ENCODE measurements at regions not wholly inside any gene's neighbourhood (a gene's known extent, or its start where the extent isn't known, plus 50 kb on each side); places are given as distances from the start of the nearest gene placed in this dataset.
"Not testable (repeated sequence)": the region's sequence is repeated elsewhere in the genome, so short reads cannot be mapped to it uniquely, and the experiment has no call there.

- H3K4me1 Mint-ChIP-seq = no peaks in the 10 kb centered on the region
- no peaks in the 10 kb centered on the region for H3K36me3 Mint-ChIP-seq
- no peaks in the 10 kb centered on the region for H3K4me1 ChIP-seq (ENCODE audit: control insufficient read depth, insufficient read depth, low read length, poor library complexity, severe bottlenecking)
- H3K4me3 ChIP-seq (ENCODE audit: low read depth, low read length) = no peak overlapping the region
- peaks cover 0 to 15% of the 10 kb centered on the region in 2 experiments for H3K9me3 ChIP-seq (ENCODE audit: control insufficient read depth in 2 of 2, low read length in 2 of 2)
- no peaks in the 10 kb centered on the region for H3K27me3 ChIP-seq (ENCODE audit: control insufficient read depth, insufficient read depth, low read length)
- no peak overlapping the region for H3K4me3 Mint-ChIP-seq
- H3K27me3 Mint-ChIP-seq = no peaks in the 10 kb centered on the region
- ATAC-seq (ENCODE audit: low read depth in 2 of 2) (no peak), DNase-seq (no peak)
- no peaks in the 10 kb centered on the region for H3K36me3 ChIP-seq (ENCODE audit: control insufficient read depth, insufficient read depth, low read length)
- H3K27ac ChIP-seq (ENCODE audit: insufficient read depth, low read length, poor library complexity, severe bottlenecking) = no peak overlapping the region
- no peak overlapping the region for H3K27ac Mint-ChIP-seq
- H3K9me3 Mint-ChIP-seq = peaks cover 1 to 15% (median 5%) of the 10 kb centered on the region in 7 donors
Observed at GRCh38 chr14:83905157-83905556, 1624.8 kb upstream of the FLRT2 start.

DNA sequence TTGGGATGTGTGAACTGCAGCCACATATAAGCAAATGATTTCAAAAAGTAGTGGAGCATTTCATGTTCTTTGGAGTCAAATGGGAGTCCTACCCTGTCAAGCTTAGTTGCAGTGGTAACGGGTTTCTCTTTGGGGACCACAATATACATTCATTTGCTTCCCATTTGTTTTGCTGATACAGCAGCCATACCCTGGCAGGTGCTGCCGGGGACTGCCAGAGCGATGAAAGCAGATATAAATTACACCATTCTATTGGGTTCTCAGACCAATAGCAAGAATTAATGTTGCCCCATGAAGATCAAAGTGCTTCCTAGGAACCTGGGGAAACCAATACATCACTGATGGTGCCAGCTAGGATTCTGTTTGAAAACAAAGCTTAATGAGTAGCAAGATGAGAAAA is 1621.5 kb upstream of the FLRT2 start:
- Histone ChIP-seq H3K4me3 (ENCODE audit: low read depth, low read length) (no peak overlapping the region), H3K36me3 (ENCODE audit: control insufficient read depth, insufficient read depth, low read length) (no peaks in the 10 kb centered on the region), H3K27me3 (ENCODE audit: control insufficient read depth, insufficient read depth, low read length) (no peaks in the 10 kb centered on the region), H3K9me3 (ENCODE audit: control insufficient read depth in 2 of 2, low read length in 2 of 2) (peaks cover 0 to 7% of the 10 kb centered on the region in 2 experiments), H3K27ac (ENCODE audit: insufficient read depth, low read length, poor library complexity, severe bottlenecking) (no peak overlapping the region), H3K4me1 (ENCODE audit: control insufficient read depth, insufficient read depth, low read length, poor library complexity, severe bottlenecking) (no peaks in the 10 kb centered on the region)
- no peaks in the 10 kb centered on the region for H3K4me1 Mint-ChIP-seq
- H3K27ac Mint-ChIP-seq = no peak overlapping the region
- DNase-seq = no peak
- peaks cover 3 to 21% (median 7%) of the 10 kb centered on the region in 7 donors for H3K9me3 Mint-ChIP-seq
- no peak for ATAC-seq (ENCODE audit: low read depth in 2 of 2)
- no peaks in the 10 kb centered on the region for H3K36me3 Mint-ChIP-seq
- no peak overlapping the region for H3K4me3 Mint-ChIP-seq
- H3K27me3 Mint-ChIP-seq = no peaks in the 10 kb centered on the region

GRCh38 chr14:83909507-83909906 is 1620.4 kb upstream of the FLRT2 start:
- Mint-ChIP-seq H3K27ac (no peak overlapping the region), H3K27me3 (no peaks in the 10 kb centered on the region), H3K9me3 (peaks cover 3 to 25% (median 7%) of the 10 kb centered on the region in 7 donors), H3K36me3 (no peaks in the 10 kb centered on the region), H3K4me1 (no peaks in the 10 kb centered on the region), H3K4me3 (no peak overlapping the region)
- no peak overlapping the region for H3K27ac ChIP-seq (ENCODE audit: insufficient read depth, low read length, poor library complexity, severe bottlenecking)
- H3K36me3 ChIP-seq (ENCODE audit: control insufficient read depth, insufficient read depth, low read length) = no peaks in the 10 kb centered on the region
- no peak for DNase-seq
- no peak for ATAC-seq (ENCODE audit: low read depth in 2 of 2)
- H3K4me3 ChIP-seq (ENCODE audit: low read depth, low read length) = no peak overlapping the region
- no peaks in the 10 kb centered on the region for H3K4me1 ChIP-seq (ENCODE audit: control insufficient read depth, insufficient read depth, low read length, poor library complexity, severe bottlenecking)
- H3K27me3 ChIP-seq (ENCODE audit: control insufficient read depth, insufficient read depth, low read length) = no peaks in the 10 kb centered on the region
- peaks cover 0 to 7% of the 10 kb centered on the region in 2 experiments for H3K9me3 ChIP-seq (ENCODE audit: control insufficient read depth in 2 of 2, low read length in 2 of 2)

DNA sequence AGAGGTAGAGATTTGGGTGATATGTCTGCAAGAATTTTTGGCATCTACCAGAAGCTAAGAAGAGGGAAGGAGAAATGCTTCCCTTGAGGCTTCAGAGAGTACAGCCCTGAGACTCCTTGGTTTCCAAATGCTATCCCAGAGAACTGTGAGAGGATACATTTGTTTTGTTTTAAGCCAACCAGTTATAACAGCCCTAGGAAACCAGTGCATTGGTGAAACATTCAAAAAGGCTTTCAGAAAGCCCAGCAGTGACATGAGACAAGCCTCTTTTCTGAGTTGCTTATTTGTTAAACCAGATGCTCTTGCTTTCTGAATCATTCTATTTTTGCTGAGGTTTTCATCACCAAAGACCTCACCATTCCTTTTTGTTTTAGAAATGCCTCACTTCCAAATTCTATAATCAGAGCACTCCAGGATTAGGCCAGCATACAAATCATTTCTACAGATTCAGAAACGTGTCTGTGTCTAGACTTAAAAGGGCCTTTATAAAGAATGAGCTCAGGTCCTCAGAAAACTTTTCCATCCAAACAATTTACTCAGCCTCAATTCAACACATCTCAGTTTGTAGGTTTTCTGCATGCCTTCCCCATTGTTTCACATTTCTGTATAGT is 1617.8 kb upstream of the FLRT2 start:
- ATAC-seq (ENCODE audit: low read depth in 2 of 2) = no peak
- no peaks in the 10 kb centered on the region for H3K36me3 ChIP-seq (ENCODE audit: control insufficient read depth, insufficient read depth, low read length)
- Mint-ChIP-seq H3K4me3 (no peak overlapping the region), H3K27ac (no peak overlapping the region), H3K4me1 (no peaks in the 10 kb centered on the region), H3K27me3 (no peaks in the 10 kb centered on the region), H3K36me3 (no peaks in the 10 kb centered on the region), H3K9me3 (peaks cover 7 to 27% (median 15%) of the 10 kb centered on the region in 7 donors)
- no peaks in the 10 kb centered on the region for H3K27me3 ChIP-seq (ENCODE audit: control insufficient read depth, insufficient read depth, low read length)
- no peak overlapping the region for H3K27ac ChIP-seq (ENCODE audit: insufficient read depth, low read length, poor library complexity, severe bottlenecking)
- peaks cover 8 to 9% of the 10 kb centered on the region in 2 experiments for H3K9me3 ChIP-seq (ENCODE audit: control insufficient read depth in 2 of 2, low read length in 2 of 2)
- no peak for DNase-seq
- no peaks in the 10 kb centered on the region for H3K4me1 ChIP-seq (ENCODE audit: control insufficient read depth, insufficient read depth, low read length, poor library complexity, severe bottlenecking)
- H3K4me3 ChIP-seq (ENCODE audit: low read depth, low read length) = no peak overlapping the region

DNA sequence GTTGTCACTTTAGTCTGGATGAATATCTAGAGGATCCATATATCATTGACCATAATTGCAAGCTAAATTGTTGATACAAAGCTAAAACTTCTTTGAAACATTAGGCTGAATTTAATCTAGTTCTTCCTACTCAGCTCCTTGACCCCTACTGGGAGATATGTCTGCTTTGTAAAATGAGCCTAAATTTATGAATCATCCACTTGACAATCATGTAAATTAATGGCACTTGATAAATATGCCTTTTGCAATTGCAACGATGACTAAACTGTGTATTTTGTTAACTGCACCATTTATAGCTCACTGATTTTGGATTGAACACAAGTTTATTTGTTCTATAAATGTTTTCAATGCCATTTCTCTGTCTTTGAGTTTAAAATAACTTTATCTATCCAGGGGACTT is 1616.5 kb upstream of the FLRT2 start:
- no peak for ATAC-seq (ENCODE audit: low read depth in 2 of 2)
- H3K27ac Mint-ChIP-seq = no peak overlapping the region

GRCh38 chr14:83918546-83918945 is 1611.4 kb upstream of the FLRT2 start:
- DNase-seq (no peak), ATAC-seq (ENCODE audit: low read depth in 2 of 2) (no peak)
- H3K27me3 Mint-ChIP-seq = no peaks in the 10 kb centered on the region
- peaks cover 0 to 28% (median 9%) of the 10 kb centered on the region in 7 donors for H3K9me3 Mint-ChIP-seq
- no peak overlapping the region for H3K4me3 Mint-ChIP-seq
- Histone ChIP-seq H3K4me1 (ENCODE audit: control insufficient read depth, insufficient read depth, low read length, poor library complexity, severe bottlenecking) (no peaks in the 10 kb centered on the region), H3K36me3 (ENCODE audit: control insufficient read depth, insufficient read depth, low read length) (no peaks in the 10 kb centered on the region), H3K27me3 (ENCODE audit: control insufficient read depth, insufficient read depth, low read length) (no peaks in the 10 kb centered on the region), H3K27ac (ENCODE audit: insufficient read depth, low read length, poor library complexity, severe bottlenecking) (no peak overlapping the region), H3K4me3 (ENCODE audit: low read depth, low read length) (no peak overlapping the region), H3K9me3 (ENCODE audit: control insufficient read depth in 2 of 2, low read length in 2 of 2) (peaks cover 4 to 9% of the 10 kb centered on the region in 2 experiments)
- no peaks in the 10 kb centered on the region for H3K36me3 Mint-ChIP-seq
- no peak overlapping the region for H3K27ac Mint-ChIP-seq
- no peaks in the 10 kb centered on the region for H3K4me1 Mint-ChIP-seq

More for the DNA sequence above, 1616.5 kb upstream of the FLRT2 start:
- no peaks in the 10 kb centered on the region for H3K4me1 ChIP-seq (ENCODE audit: control insufficient read depth, insufficient read depth, low read length, poor library complexity, severe bottlenecking)
- DNase-seq = no peak
- no peaks in the 10 kb centered on the region for H3K36me3 Mint-ChIP-seq
- no peaks in the 10 kb centered on the region for H3K4me1 Mint-ChIP-seq
- H3K27me3 ChIP-seq (ENCODE audit: control insufficient read depth, insufficient read depth, low read length) = no peaks in the 10 kb centered on the region
- peaks cover 9 to 33% (median 15%) of the 10 kb centered on the region in 7 donors for H3K9me3 Mint-ChIP-seq
- no peak overlapping the region for H3K27ac ChIP-seq (ENCODE audit: insufficient read depth, low read length, poor library complexity, severe bottlenecking)
- H3K9me3 ChIP-seq (ENCODE audit: control insufficient read depth in 2 of 2, low read length in 2 of 2) = peaks cover 4 to 9% of the 10 kb centered on the region in 2 experiments
- no peak overlapping the region for H3K4me3 Mint-ChIP-seq
- no peaks in the 10 kb centered on the region for H3K27me3 Mint-ChIP-seq
- no peak overlapping the region for H3K4me3 ChIP-seq (ENCODE audit: low read depth, low read length)
- no peaks in the 10 kb centered on the region for H3K36me3 ChIP-seq (ENCODE audit: control insufficient read depth, insufficient read depth, low read length)

GRCh38 chr14:83919675-83920074 is 1610.3 kb upstream of the FLRT2 start:
- peaks cover 0 to 19% (median 9%) of the 10 kb centered on the region in 7 donors for H3K9me3 Mint-ChIP-seq
- H3K27ac ChIP-seq (ENCODE audit: insufficient read depth, low read length, poor library complexity, severe bottlenecking); H3K4me1 ChIP-seq (ENCODE audit: control insufficient read depth, insufficient read depth, low read length, poor library complexity, severe bottlenecking); H3K27me3 ChIP-seq (ENCODE audit: control insufficient read depth, insufficient read depth, low read length); DNase-seq; H3K27me3 Mint-ChIP-seq; H3K4me3 Mint-ChIP-seq; H3K36me3 ChIP-seq (ENCODE audit: control insufficient read depth, insufficient read depth, low read length); H3K4me3 ChIP-seq (ENCODE audit: low read depth, low read length); H3K27ac Mint-ChIP-seq; H3K9me3 ChIP-seq (ENCODE audit: control insufficient read depth in 2 of 2, low read length in 2 of 2); H3K4me1 Mint-ChIP-seq; ATAC-seq (ENCODE audit: low read depth in 2 of 2); H3K36me3 Mint-ChIP-seq: not testable (repeated sequence)

DNA sequence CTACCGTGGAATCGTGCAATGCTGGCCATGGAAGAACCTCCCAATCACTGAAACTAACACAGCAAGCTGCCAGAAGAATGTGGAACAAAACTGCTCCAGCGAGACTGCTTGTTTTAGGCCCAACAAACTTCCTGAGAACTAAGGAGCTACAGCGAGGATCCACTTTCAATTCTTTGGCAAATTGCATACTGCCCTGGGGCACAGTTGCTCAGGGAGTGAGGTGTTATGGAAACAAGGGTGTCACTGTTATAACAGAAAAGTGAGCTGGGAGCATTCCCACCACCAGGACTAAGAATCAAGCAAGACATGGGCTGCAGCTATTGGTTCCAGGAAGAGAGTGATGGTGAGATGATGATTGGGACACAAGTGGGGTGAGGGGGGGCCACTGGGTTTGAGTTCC is 1606.1 kb upstream of the FLRT2 start:
- DNase-seq = no peak
- no peaks in the 10 kb centered on the region for H3K4me1 ChIP-seq (ENCODE audit: control insufficient read depth, insufficient read depth, low read length, poor library complexity, severe bottlenecking)
- Mint-ChIP-seq H3K27me3 (no peaks in the 10 kb centered on the region), H3K9me3 (peaks cover 1 to 30% (median 11%) of the 10 kb centered on the region in 7 donors), H3K4me1 (no peaks in the 10 kb centered on the region), H3K27ac (no peak overlapping the region), H3K36me3 (no peaks in the 10 kb centered on the region), H3K4me3 (no peak overlapping the region)
- no peak overlapping the region for H3K27ac ChIP-seq (ENCODE audit: insufficient read depth, low read length, poor library complexity, severe bottlenecking)
- no peaks in the 10 kb centered on the region for H3K36me3 ChIP-seq (ENCODE audit: control insufficient read depth, insufficient read depth, low read length)
- ATAC-seq (ENCODE audit: low read depth in 2 of 2) = no peak
- H3K27me3 ChIP-seq (ENCODE audit: control insufficient read depth, insufficient read depth, low read length) = no peaks in the 10 kb centered on the region
- H3K9me3 ChIP-seq (ENCODE audit: control insufficient read depth in 2 of 2, low read length in 2 of 2) = peaks cover 0 to 3% of the 10 kb centered on the region in 2 experiments
- H3K4me3 ChIP-seq (ENCODE audit: low read depth, low read length) = no peak overlapping the region
